ENCODE measurements at regions not wholly inside any gene's neighbourhood (a gene's known extent, or its start where the extent isn't known, plus 50 kb on each side); places are given as distances from the start of the nearest gene placed in this dataset.

DNA sequence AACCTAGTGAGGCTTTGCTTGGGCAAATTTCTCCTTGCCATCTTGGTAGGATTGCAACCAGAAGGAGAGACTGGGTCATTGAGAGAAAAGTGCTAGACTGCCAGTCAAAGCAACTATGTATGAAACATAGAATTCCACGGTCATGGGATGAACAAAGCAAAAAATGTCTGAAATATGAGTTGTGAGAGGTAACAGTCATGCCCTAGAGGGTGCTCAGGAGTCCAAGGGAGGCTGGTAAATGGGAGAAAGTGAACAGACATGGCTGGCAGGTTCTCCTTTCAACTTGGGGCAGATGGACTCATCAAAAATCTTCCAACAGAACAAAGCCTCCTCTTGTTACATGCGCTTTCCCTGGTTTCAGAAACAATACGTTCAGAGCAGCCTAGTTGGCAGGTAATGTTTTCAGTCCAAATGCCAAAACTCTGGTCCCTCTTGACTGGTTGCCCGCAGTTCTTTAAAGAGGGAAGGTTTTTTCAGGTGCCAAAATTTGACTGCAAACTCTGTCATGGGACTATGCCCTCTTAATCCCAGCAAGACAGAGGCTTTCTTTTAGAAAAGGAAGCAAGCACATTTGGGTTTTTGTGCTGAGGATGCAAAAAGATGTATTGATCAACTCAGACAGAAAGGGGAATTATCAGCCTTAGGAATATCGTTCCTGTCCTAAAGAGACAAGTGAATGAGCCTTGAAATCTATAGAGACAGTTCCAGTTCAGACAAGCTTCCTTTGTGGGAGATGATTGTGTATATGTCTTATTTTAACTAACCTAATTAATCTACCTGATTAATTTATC lies 68.5 kb upstream of the SASH1 start:
- TF ChIP-seq, protein P1, sequence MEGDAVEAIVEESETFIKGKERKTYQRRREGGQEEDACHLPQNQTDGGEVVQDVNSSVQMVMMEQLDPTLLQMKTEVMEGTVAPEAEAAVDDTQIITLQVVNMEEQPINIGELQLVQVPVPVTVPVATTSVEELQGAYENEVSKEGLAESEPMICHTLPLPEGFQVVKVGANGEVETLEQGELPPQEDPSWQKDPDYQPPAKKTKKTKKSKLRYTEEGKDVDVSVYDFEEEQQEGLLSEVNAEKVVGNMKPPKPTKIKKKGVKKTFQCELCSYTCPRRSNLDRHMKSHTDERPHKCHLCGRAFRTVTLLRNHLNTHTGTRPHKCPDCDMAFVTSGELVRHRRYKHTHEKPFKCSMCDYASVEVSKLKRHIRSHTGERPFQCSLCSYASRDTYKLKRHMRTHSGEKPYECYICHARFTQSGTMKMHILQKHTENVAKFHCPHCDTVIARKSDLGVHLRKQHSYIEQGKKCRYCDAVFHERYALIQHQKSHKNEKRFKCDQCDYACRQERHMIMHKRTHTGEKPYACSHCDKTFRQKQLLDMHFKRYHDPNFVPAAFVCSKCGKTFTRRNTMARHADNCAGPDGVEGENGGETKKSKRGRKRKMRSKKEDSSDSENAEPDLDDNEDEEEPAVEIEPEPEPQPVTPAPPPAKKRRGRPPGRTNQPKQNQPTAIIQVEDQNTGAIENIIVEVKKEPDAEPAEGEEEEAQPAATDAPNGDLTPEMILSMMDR (IDR thresholded peaks at IDR 0.05; ENCODE audit: extremely low read depth, insufficient read depth, missing control alignments) = no peak
- no peak for DNase-seq (ENCODE audit: low spot score)
- in situ Hi-C loops (cut with MboI; ENCODE audit: low pct_unique_long_range_greater_than_20kb, low sequenced_read_pairs, unreplicated experiment) = no loop called here

DNA sequence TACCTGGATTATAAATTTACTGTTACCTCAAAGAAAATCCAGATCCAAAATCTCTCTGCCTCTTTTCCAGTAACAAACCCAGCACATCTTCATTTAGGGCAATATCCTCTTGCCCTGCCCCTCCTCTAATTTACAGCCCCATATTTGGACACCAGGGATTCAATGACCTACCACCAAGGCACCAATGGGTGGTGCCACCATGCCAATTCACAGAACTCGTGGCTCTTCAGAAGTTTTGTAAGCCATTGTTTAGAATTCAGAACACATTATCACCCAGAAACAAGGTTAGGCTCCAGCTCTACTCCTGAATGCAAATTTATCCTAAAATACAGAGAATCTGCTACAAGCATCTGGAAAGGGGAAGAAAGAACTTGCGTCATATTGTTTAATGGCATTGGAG lies 67.8 kb upstream of the SASH1 start:
- in situ Hi-C loops (cut with MboI; ENCODE audit: low pct_unique_long_range_greater_than_20kb, low sequenced_read_pairs, unreplicated experiment) = no loop called here
- TF ChIP-seq, protein P1 (IDR thresholded peaks at IDR 0.05; ENCODE audit: extremely low read depth, insufficient read depth, missing control alignments) = no peak
- DNase-seq (ENCODE audit: low spot score) = no peak

DNA sequence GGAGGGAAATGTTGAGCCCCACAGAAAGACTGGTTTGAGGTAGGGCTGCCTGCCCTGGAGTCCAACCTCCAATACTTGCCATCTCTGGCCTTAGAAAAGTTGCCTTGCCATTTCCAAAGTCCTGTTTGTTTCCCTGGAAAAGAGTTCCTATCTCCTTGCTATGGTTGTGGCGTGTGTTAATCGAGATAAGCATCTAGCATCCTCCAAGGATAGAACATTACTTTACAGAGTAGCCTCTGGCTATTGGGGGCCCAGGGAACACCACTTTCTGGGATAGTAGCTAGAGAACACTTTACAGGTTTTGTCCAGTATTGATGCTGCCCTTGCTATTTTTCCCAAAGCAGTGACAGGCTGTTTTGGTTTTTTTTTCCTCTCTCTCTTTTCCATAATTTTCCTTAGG lies 57.4 kb upstream of the SASH1 start:
- no peak for DNase-seq (ENCODE audit: low spot score)
- TF ChIP-seq, protein P1 (IDR thresholded peaks at IDR 0.05; ENCODE audit: extremely low read depth, insufficient read depth, missing control alignments) = no peak
- in situ Hi-C loops (cut with MboI; ENCODE audit: low pct_unique_long_range_greater_than_20kb, low sequenced_read_pairs, unreplicated experiment) = no loop called here

DNA sequence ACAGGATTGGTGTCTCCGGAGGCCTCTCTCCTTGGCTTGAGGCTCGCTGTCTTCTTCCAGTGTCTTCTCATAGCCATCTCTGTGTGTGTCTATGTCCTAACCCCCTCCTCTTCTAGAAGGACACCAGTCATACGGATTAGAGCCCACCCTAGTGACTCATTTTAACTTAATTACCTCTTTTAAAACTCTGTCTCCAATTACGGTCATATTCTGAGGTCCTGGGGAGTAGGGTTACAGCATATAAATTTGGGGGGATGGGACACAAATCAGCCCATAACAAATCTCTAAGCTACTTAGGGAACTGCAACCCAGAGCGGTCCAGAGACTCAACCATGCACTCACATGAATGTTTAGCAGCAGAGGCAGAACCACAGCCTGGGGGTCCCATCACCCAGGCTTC lies 56.1 kb upstream of the SASH1 start:
- TF ChIP-seq, protein P1 (IDR thresholded peaks at IDR 0.05; ENCODE audit: extremely low read depth, insufficient read depth, missing control alignments) = no peak
- in situ Hi-C loops (cut with MboI; ENCODE audit: low pct_unique_long_range_greater_than_20kb, low sequenced_read_pairs, unreplicated experiment) = no loop called here
- no peak for DNase-seq (ENCODE audit: low spot score)

DNA sequence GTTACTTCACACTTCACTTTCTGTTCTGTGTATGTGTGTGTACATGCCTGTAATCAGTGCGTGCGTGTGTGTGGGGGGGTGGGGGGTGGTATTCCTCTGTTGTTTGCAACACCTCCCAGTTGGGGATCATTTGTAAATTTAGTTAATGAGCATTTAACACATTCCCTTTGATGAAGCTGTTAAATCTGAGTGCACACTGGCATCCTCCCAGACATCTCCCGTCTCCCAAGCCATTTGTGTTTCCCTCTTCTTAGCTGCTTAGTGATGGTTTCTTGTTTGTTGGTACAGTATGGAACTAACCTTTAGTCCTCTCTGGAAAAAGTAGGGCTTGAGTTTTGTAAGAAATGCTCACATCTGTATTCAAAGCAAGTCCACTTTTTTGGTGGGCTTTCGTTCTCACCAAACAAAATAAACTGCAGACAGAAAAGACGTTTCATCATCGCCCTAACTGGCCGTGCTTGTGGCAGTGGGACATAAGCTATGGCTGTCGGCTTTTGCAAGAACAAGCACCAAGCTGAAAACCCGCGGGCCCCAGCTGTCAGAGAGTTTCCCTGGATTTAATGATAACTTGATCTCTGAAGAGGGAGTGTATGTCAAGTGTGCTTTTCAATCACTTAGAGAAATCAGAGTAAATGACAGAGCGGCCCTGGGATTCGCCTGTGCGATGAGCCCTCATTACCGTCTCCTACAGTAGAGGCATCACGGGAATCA lies 54.9 kb upstream of the SASH1 start:
- DNase-seq (ENCODE audit: low spot score) = no peak
- TF ChIP-seq, protein P1 (IDR thresholded peaks at IDR 0.05; ENCODE audit: extremely low read depth, insufficient read depth, missing control alignments) = no peak
- in situ Hi-C loops (cut with MboI; ENCODE audit: low pct_unique_long_range_greater_than_20kb, low sequenced_read_pairs, unreplicated experiment) = no loop called here

DNA sequence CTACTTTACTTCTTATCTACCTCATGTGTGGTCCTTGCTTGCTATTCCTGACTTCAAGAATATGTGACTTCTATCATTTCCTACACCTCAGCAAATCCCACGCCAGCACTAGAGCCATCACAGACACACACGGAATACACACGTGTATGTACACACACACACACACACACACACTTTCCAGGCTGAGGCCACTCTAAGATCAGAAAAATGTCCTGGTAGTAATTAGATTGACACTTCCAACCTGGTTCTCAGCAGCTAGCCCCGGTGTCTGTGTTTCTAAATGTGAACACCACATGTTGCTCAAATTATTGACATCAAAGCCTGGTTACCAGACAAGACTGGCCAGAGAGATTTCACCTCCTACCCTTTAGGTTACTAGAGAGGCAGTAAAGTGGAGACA lies 54.1 kb upstream of the SASH1 start:
- TF ChIP-seq, protein P1 (IDR thresholded peaks at IDR 0.05; ENCODE audit: extremely low read depth, insufficient read depth, missing control alignments) = no peak
- no peak for DNase-seq (ENCODE audit: low spot score)
- in situ Hi-C loops (cut with MboI; ENCODE audit: low pct_unique_long_range_greater_than_20kb, low sequenced_read_pairs, unreplicated experiment) = no loop called here
